Calu3 (cell line): ENCODE measurements at regions not wholly inside any gene's neighbourhood (a gene's known extent, or its start where the extent isn't known, plus 50 kb on each side); places are given as distances from the start of the nearest gene placed in this dataset.
A peak's percentile ranks its signal among the peaks of the same experiment; 100 is the strongest.
"Not testable (repeated sequence)": the region's sequence is repeated elsewhere in the genome, so short reads cannot be mapped to it uniquely, and the experiment has no call there.

Experiments used
- BruUV-seq: library from RNA; stranded (reverse); fragments of 400-500 nt; replicated peaks from 2 replicates; lab custom pipeline; 2021; lab: Mats Ljungman, UMichigan
- CTCF ChIA-PET: fragments of 300-600 bp; sonication (Branson Sonifier 250); formaldehyde crosslinking; loops from one replicate; lab custom pipeline; 2022; ENCODE audit warnings: antibody characterized with exemption; lab: Charles Lee
- DNase-seq: peaks from one replicate; pipeline ENCODE4 v3.0.0; 2022
- H3K27ac Mint-ChIP-seq: one replicate; pipeline ENCODE4 v1.8.0; 2022; ENCODE audit warnings: mixed read lengths; ENCODE audit not compliant: unreplicated experiment
- H3K27me3 Mint-ChIP-seq: one replicate; pipeline ENCODE4 v1.8.0; 2022; ENCODE audit warnings: mixed read lengths; ENCODE audit not compliant: unreplicated experiment
- H3K36me3 Mint-ChIP-seq: one replicate; pipeline ENCODE4 v1.8.0; 2022; ENCODE audit warnings: mild to moderate bottlenecking, moderate library complexity, mixed read lengths; ENCODE audit not compliant: insufficient read depth, unreplicated experiment
- H3K4me1 Mint-ChIP-seq: one replicate; pipeline ENCODE4 v1.8.0; 2022; ENCODE audit warnings: mild to moderate bottlenecking, low read depth, mixed read lengths; ENCODE audit not compliant: unreplicated experiment
- H3K4me3 Mint-ChIP-seq: one replicate; pipeline ENCODE4 v1.8.0; 2022; ENCODE audit warnings: mild to moderate bottlenecking, low read depth, moderate library complexity, mixed read lengths; ENCODE audit not compliant: unreplicated experiment
- H3K9me3 Mint-ChIP-seq: one replicate; pipeline ENCODE4 v1.8.0; 2022; ENCODE audit warnings: low read depth, mixed read lengths; ENCODE audit not compliant: unreplicated experiment
- intact Hi-C: fragments of 100-400 bp; cut with micrococcal nuclease; formaldehyde crosslinking; loops from one replicate; pipeline ENCODE4 v1.10.0; 2022; ENCODE audit not compliant: unreplicated experiment
- TF ChIP-seq, protein P1 (sequence below): fragments of 200-600 bp; IDR thresholded peaks from one replicate; pipeline ENCODE4 v1.8.0; 2022; ENCODE audit warnings: antibody characterized with exemption; ENCODE audit not compliant: unreplicated experiment

DNA sequence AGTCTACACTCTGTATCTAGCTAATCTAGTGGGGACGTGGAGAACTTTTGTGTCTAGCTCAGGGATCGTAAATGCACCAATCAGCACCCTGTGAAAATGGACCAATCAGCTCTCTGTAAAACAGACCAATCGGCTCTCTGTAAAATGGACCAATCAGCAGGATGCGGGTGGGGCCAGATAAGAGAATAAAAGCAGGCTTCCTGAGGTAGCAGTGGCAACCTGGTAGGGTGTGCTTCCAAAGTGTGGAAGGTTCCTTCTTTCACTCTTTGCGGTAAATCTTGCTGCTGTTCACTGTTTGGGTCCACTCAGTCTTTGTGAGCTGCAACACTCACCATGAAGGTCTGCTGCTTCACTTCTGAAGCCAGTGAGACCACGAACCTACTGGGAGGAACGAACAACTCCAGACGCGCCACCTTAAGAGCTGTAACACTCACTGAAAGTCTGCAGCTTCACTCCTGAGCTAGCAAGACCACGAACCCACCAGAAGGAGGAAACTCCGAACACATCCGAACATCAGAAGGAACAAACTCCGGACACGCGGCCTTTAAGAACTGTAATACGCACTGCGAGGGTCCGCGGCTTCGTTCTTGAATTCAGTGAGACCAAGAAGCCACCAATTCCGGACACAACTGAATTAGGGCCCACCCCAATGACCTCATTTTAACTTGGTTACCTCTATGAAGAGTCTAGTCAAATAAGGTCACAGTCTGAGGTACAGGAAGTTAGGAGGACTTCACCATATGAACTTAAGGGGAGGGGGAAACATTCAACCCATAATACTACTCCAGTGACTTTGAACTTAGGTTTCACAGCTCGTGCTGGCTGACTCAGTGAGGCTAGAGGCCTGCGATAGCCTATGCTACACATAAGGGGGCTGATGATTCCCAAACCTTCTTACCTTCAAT is 59.8 kb upstream of the LPGAT1 start:
- H3K36me3 Mint-ChIP-seq, H3K9me3 Mint-ChIP-seq, BruUV-seq, H3K27me3 Mint-ChIP-seq, intact Hi-C loops, H3K27ac Mint-ChIP-seq, DNase-seq, H3K4me3 Mint-ChIP-seq: not testable (repeated sequence)
- H3K4me1 Mint-ChIP-seq: peaks cover 43% of the 10 kb centered on the region
- CTCF ChIA-PET: interaction anchor here (0.6 to 1.2 kb wide), 2 partner anchors 16 to 18 kb away, joined by 3 to 4 read pairs; no protein-coding TSS in a partner anchor

GRCh38 chr1:211889307-211890090 is 58.9 kb upstream of the LPGAT1 start:
- H3K27ac Mint-ChIP-seq, H3K4me3 Mint-ChIP-seq, H3K27me3 Mint-ChIP-seq, BruUV-seq, H3K9me3 Mint-ChIP-seq, H3K36me3 Mint-ChIP-seq, DNase-seq, CTCF ChIA-PET: not testable (repeated sequence)
- intact Hi-C loops: loop anchor here (5.0 kb wide), 1 partner anchor 38 kb away; no protein-coding TSS in a partner anchor
- peaks cover 35% of the 10 kb centered on the region for H3K4me1 Mint-ChIP-seq

- no peaks in the 10 kb centered on the region for H3K27me3 Mint-ChIP-seq
- no peaks in the 10 kb centered on the region for H3K36me3 Mint-ChIP-seq
- no peak for DNase-seq
- peak overlapping the region; percentile 18 for H3K27ac Mint-ChIP-seq
- no TSS peak for BruUV-seq
- no peak overlapping the region for H3K4me3 Mint-ChIP-seq
- H3K4me1 Mint-ChIP-seq: peaks cover 32% of the 10 kb centered on the region
- no peaks in the 10 kb centered on the region for H3K9me3 Mint-ChIP-seq
- intact Hi-C loops: loop anchor here (5.0 kb wide), 1 partner anchor 41 kb away; no protein-coding TSS in a partner anchor
- TF ChIP-seq, protein P1, sequence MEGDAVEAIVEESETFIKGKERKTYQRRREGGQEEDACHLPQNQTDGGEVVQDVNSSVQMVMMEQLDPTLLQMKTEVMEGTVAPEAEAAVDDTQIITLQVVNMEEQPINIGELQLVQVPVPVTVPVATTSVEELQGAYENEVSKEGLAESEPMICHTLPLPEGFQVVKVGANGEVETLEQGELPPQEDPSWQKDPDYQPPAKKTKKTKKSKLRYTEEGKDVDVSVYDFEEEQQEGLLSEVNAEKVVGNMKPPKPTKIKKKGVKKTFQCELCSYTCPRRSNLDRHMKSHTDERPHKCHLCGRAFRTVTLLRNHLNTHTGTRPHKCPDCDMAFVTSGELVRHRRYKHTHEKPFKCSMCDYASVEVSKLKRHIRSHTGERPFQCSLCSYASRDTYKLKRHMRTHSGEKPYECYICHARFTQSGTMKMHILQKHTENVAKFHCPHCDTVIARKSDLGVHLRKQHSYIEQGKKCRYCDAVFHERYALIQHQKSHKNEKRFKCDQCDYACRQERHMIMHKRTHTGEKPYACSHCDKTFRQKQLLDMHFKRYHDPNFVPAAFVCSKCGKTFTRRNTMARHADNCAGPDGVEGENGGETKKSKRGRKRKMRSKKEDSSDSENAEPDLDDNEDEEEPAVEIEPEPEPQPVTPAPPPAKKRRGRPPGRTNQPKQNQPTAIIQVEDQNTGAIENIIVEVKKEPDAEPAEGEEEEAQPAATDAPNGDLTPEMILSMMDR: no peak
- CTCF ChIA-PET: no interaction called here
Measured at GRCh38 chr1:211886551-211886950, 56.0 kb upstream of the LPGAT1 start.

- Mint-ChIP-seq H3K27ac (no peak overlapping the region), H3K4me3 (no peak overlapping the region), H3K9me3 (no peaks in the 10 kb centered on the region), H3K36me3 (no peaks in the 10 kb centered on the region), H3K4me1 (peaks cover 25% of the 10 kb centered on the region), H3K27me3 (no peaks in the 10 kb centered on the region)
- CTCF ChIA-PET: no interaction called here
- intact Hi-C loops: loop anchor here (5.0 kb wide), 1 partner anchor 41 kb away; no protein-coding TSS in a partner anchor
- BruUV-seq: no TSS peak
- TF ChIP-seq, protein P1: no peak
- no peak for DNase-seq
Measured at GRCh38 chr1:211885747-211886522, 55.4 kb upstream of the LPGAT1 start.
